B cell (primary cell): ENCODE measurements at regions not wholly inside any gene's neighbourhood (a gene's known extent, or its start where the extent isn't known, plus 50 kb on each side); places are given as distances from the start of the nearest gene placed in this dataset.

ENCODE experiments used
- ATAC-seq: fragments of 200-7000 bp; cut with Tn5 transposase; one replicate; pipeline ENCODE4 v1.10.0; 2021; ENCODE audit warnings: low read depth, mild to moderate bottlenecking, moderate number of reproducible peaks, moderate library complexity
- CTCF ChIA-PET: fragments of 350-600 bp; sonication (Branson Sonifier 250); formaldehyde crosslinking; loops from one replicate; lab custom pipeline; 2021; ENCODE audit warnings: antibody characterized with exemption, inconsistent platforms; lab: Charles Lee
- POLR2A ChIA-PET: fragments of 350-600 bp; sonication (Branson Sonifier 250); formaldehyde crosslinking; loops from one replicate; lab custom pipeline; 2021; ENCODE audit warnings: antibody characterized with exemption; lab: Charles Lee
- DNase-seq: peaks from one replicate; pipeline ENCODE4 v3.0.0; 2013
- H2AFZ ChIP-seq: 2 replicates; pipeline ENCODE4 v1.6.1; 2012; ENCODE audit warnings: mild to moderate bottlenecking, low read depth, low read length; ENCODE audit not compliant: insufficient read depth, poor library complexity, severe bottlenecking
- H3K27ac ChIP-seq, 2 donors: 1 replicate in 1 of 2; 2 replicates in 1 of 2; pipeline ENCODE4 v1.5.1; 2012 to 2013; ENCODE audit warnings: low read length in 2 of 2, mild to moderate bottlenecking in 2 of 2, moderate library complexity in 1 of 2
- H3K27me3 ChIP-seq, 4 experiments: fragments of 200-600 bp in 1 of 4; sonication (generic) in 1 of 4; replicated peaks in 1 of 4; 1 replicate in 2 of 4; 2 replicates in 2 of 4; pipeline versions ENCODE4 v1.6.1 to v1.7.0; 2013 to 2016; ENCODE audit warnings: low read length in 3 of 4, mild to moderate bottlenecking in 2 of 4, mixed read lengths in 1 of 4, moderate library complexity in 1 of 4; ENCODE audit not compliant: insufficient read depth in 4 of 4, control insufficient read depth in 3 of 4; ENCODE audit errors: control extremely low read depth in 1 of 4
- H3K36me3 ChIP-seq, 2 experiments: replicated peaks in 1 of 2; 1 replicate in 1 of 2; 2 replicates in 1 of 2; pipeline versions ENCODE4 v1.6.1 to v1.7.1; 2013; ENCODE audit warnings: low read length in 1 of 2; ENCODE audit not compliant: insufficient read depth in 2 of 2, control insufficient read depth in 1 of 2; ENCODE audit errors: control extremely low read depth in 1 of 2, extremely low read depth in 1 of 2
- H3K4me1 ChIP-seq, 2 donors: fragments of 200-600 bp in 1 of 2; sonication (generic) in 1 of 2; 1 replicate in 1 of 2; 2 replicates in 1 of 2; pipeline versions ENCODE4 v1.5.1 to v1.6.1; 2013 to 2017; ENCODE audit warnings: low read length in 2 of 2; ENCODE audit not compliant: control insufficient read depth in 2 of 2, insufficient read depth in 2 of 2
- H3K4me2 ChIP-seq: replicated peaks from 2 replicates; pipeline ENCODE3; 2012; ENCODE audit warnings: mild to moderate bottlenecking, low read depth, low read length; ENCODE audit not compliant: poor library complexity, severe bottlenecking
- H3K4me3 ChIP-seq, 5 experiments: fragments of 200-600 bp in 1 of 5; sonication (generic) in 1 of 5; 1 replicate in 3 of 5; 2 replicates in 2 of 5; pipeline versions ENCODE4 v1.5.1 to v1.7.0; 2011 to 2016; ENCODE audit warnings: low read length in 4 of 5, mild to moderate bottlenecking in 4 of 5, low read depth in 2 of 5, control low read depth in 1 of 5, moderate library complexity in 1 of 5; ENCODE audit not compliant: insufficient read depth in 1 of 5; ENCODE audit errors: control extremely low read depth in 1 of 5, extremely low read depth in 1 of 5
- H3K79me2 ChIP-seq: fragments of 200-600 bp; sonication (generic); one replicate; pipeline ENCODE4 v1.6.0; 2016; ENCODE audit warnings: low read length; ENCODE audit not compliant: control insufficient read depth, insufficient read depth
- H3K9ac ChIP-seq: fragments of 200-600 bp; sonication (generic); 2 replicates; pipeline ENCODE4 v1.6.1; 2017; ENCODE audit warnings: mild to moderate bottlenecking, low read length, moderate library complexity
- H3K9me3 ChIP-seq, 3 donors: one replicate each; pipeline versions ENCODE4 v1.6.1 to v1.7.1; 2013; ENCODE audit warnings: low read length in 2 of 3; ENCODE audit not compliant: control insufficient read depth in 2 of 3, insufficient read depth in 1 of 3; ENCODE audit errors: control extremely low read depth in 1 of 3
- H4K20me1 ChIP-seq: 2 replicates; pipeline ENCODE4 v1.6.0; 2012; ENCODE audit warnings: mild to moderate bottlenecking, low read length; ENCODE audit not compliant: insufficient read depth, control insufficient read depth, poor library complexity, severe bottlenecking
- H3K27ac Mint-ChIP-seq: one replicate; pipeline ENCODE4 v1.8.0; 2021; ENCODE audit warnings: mixed read lengths
- H3K27me3 Mint-ChIP-seq: one replicate; pipeline ENCODE4 v1.8.0; 2021; ENCODE audit warnings: mixed read lengths
- H3K4me1 Mint-ChIP-seq: one replicate; pipeline ENCODE4 v1.8.0; 2021; ENCODE audit warnings: mixed read lengths
- H3K4me3 Mint-ChIP-seq: one replicate; pipeline ENCODE4 v1.8.0; 2021; ENCODE audit warnings: mixed read lengths
- H3K9me3 Mint-ChIP-seq: one replicate; pipeline ENCODE4 v1.8.0; 2022; ENCODE audit warnings: mixed read lengths; ENCODE audit not compliant: insufficient read depth
- CTCF ChIP-seq: fragments of 200-600 bp; IDR thresholded peaks from one replicate; pipeline ENCODE4 v1.8.0; 2022; ENCODE audit warnings: antibody characterized with exemption, mild to moderate bottlenecking
- EZH2 ChIP-seq: IDR thresholded peaks from 2 replicates; pipeline ENCODE4 v1.6.1; 2012; ENCODE audit warnings: borderline replicate concordance, low read depth, mild to moderate bottlenecking, moderate library complexity, low read length; ENCODE audit not compliant: insufficient read depth, poor library complexity, severe bottlenecking
- WGBS: methylation state at CpG from one replicate; pipeline ENCODE4 v1.1.5; 2013; ENCODE audit warnings: missing lambda C conversion rate; ENCODE audit not compliant: insufficient coverage; 5-methylcytosine and 5-hydroxymethylcytosine counted together
- intact Hi-C: fragments of 100-400 bp; cut with micrococcal nuclease; formaldehyde crosslinking; loops from one replicate; pipeline ENCODE4 v1.10.0; 2022

GRCh38 chr12:47305464-47305863 lies 225.7 kb upstream of the AMIGO2 start:
- POLR2A ChIA-PET = no interaction called here

More at GRCh38 chr12:47305464-47305863, 225.7 kb upstream of the AMIGO2 start:
- Histone ChIP-seq H3K9me3 (peaks cover 1 to 28% (median 4%) of the 10 kb centered on the region in 3 donors), H3K79me2 (peaks cover 8% of the 10 kb centered on the region), H3K27me3 (no peaks in the 10 kb centered on the region), H2AFZ (no peak overlapping the region), H4K20me1 (no peaks in the 10 kb centered on the region), H3K4me2 (no peak overlapping the region), H3K9ac (no peak overlapping the region), H3K36me3 (peaks cover 0 to 3% of the 10 kb centered on the region in 2 experiments), H3K4me3 (no peak overlapping the region), H3K4me1 (peaks cover 4 to 21% of the 10 kb centered on the region in 2 donors), H3K27ac (no peak overlapping the region)
- intact Hi-C loops = loop anchor here (5.0 kb wide), 1 partner anchor 113 kb away; no protein-coding TSS in a partner anchor
- no peaks in the 10 kb centered on the region for H3K27me3 Mint-ChIP-seq
- peaks cover 55% of the 10 kb centered on the region for H3K4me1 Mint-ChIP-seq
- CTCF ChIA-PET = interaction anchor here (0.9 kb wide), 1 partner anchor 273 kb away, joined by 3 read pairs; no protein-coding TSS in a partner anchor
- peak overlapping the region; percentile 63 for H3K4me3 Mint-ChIP-seq
- 96% methylated on average over 10 of the region's 11 CpGs for WGBS
- no peak for ATAC-seq
- peak overlapping the region; percentile 42 for H3K27ac Mint-ChIP-seq
- no peak for TF ChIP-seq CTCF
- TF ChIP-seq EZH2 = no peak
- no peak for DNase-seq
- no peaks in the 10 kb centered on the region for H3K9me3 Mint-ChIP-seq
